OCI-LY7 (cell line): ENCODE measurements at regions not wholly inside any gene's neighbourhood (a gene's known extent, or its start where the extent isn't known, plus 50 kb on each side); places are given as distances from the start of the nearest gene placed in this dataset.

Experiments used
- BruUV-seq: library from RNA; stranded (reverse); fragments of 400-500 nt; replicated peaks from 2 replicates; lab custom pipeline; 2021; lab: Mats Ljungman, UMichigan
- CTCF ChIA-PET: fragments of 300-600 bp; sonication (Branson Sonifier 250); formaldehyde crosslinking; loops from one replicate; lab custom pipeline; 2022; ENCODE audit warnings: antibody characterized with exemption; ENCODE audit not compliant: unreplicated experiment; lab: Charles Lee
- POLR2A ChIA-PET: fragments of 300-600 bp; sonication (Branson Sonifier 250); formaldehyde crosslinking; loops from one replicate; lab custom pipeline; 2022; ENCODE audit warnings: antibody characterized with exemption; lab: Charles Lee
- DNase-seq: peaks from one replicate; pipeline ENCODE4 v3.0.0-alpha.2; 2015; ENCODE audit warnings: low spot score
- H2AFZ ChIP-seq: fragments of 200-600 bp; sonication (generic), shearing (Covaris generic); 2 replicates; pipeline ENCODE4 v1.6.1; 2014; ENCODE audit warnings: mild to moderate bottlenecking, antibody characterized with exemption, low read length, moderate library complexity
- H3K27ac ChIP-seq: fragments of 200-600 bp; sonication (generic); 2 replicates; pipeline ENCODE4 v1.5.1; 2014; ENCODE audit warnings: mixed run types, low read depth, mild to moderate bottlenecking, moderate library complexity, low read length, inconsistent platforms; ENCODE audit not compliant: poor library complexity, severe bottlenecking
- H3K36me3 ChIP-seq: fragments of 200-600 bp; sonication (generic); 2 replicates; pipeline ENCODE4 v1.6.1; 2014; ENCODE audit warnings: mild to moderate bottlenecking, antibody characterized with exemption, low read length, moderate library complexity, mixed read lengths; ENCODE audit not compliant: insufficient read depth
- H3K4me1 ChIP-seq: fragments of 200-600 bp; sonication (generic); 2 replicates; pipeline ENCODE4 v1.5.1; 2014; ENCODE audit warnings: mild to moderate bottlenecking, low read length; ENCODE audit not compliant: insufficient read depth, poor library complexity, severe bottlenecking
- H3K4me2 ChIP-seq: fragments of 200-600 bp; sonication (generic); 2 replicates; pipeline ENCODE4 v1.6.1; 2014; ENCODE audit warnings: mild to moderate bottlenecking, low read length
- H3K4me3 ChIP-seq: fragments of 200-600 bp; sonication (generic); 2 replicates; pipeline ENCODE4 v1.5.1; 2014; ENCODE audit warnings: mild to moderate bottlenecking, low read depth, low read length; ENCODE audit not compliant: poor library complexity, severe bottlenecking
- H3K79me2 ChIP-seq: fragments of 200-600 bp; sonication (generic); 2 replicates; pipeline ENCODE4 v1.6.1; 2016; ENCODE audit warnings: low read depth, mild to moderate bottlenecking, low read length, moderate library complexity, mixed read lengths; ENCODE audit not compliant: insufficient read depth
- H3K9me2 ChIP-seq: fragments of 200-600 bp; sonication (generic); 2 replicates; pipeline ENCODE4 v1.6.1; 2016; ENCODE audit warnings: mild to moderate bottlenecking, low read length, mixed read lengths; ENCODE audit not compliant: insufficient read depth
- H3K9me3 ChIP-seq: fragments of 200-600 bp; sonication (generic); 2 replicates; pipeline ENCODE4 v1.6.1; 2014; ENCODE audit warnings: mild to moderate bottlenecking, mixed run types, low read length, mixed read lengths
- H4K20me1 ChIP-seq: fragments of 200-600 bp; sonication (generic); 2 replicates; pipeline ENCODE4 v1.6.1; 2014; ENCODE audit warnings: mild to moderate bottlenecking, antibody characterized with exemption, low read length, moderate library complexity, mixed read lengths; ENCODE audit not compliant: insufficient read depth
- CTCF ChIP-seq: fragments of 200-600 bp; sonication (generic); conservative IDR thresholded peaks from 2 replicates; pipeline ENCODE4 v1.5.1; 2014; ENCODE audit warnings: mild to moderate bottlenecking, antibody characterized with exemption, low read length, moderate library complexity, mixed read lengths
- EZH2phosphoT487 ChIP-seq: fragments of 200-600 bp; sonication (generic); IDR thresholded peaks from 2 replicates; pipeline ENCODE4 v1.6.1; 2018; ENCODE audit warnings: low read depth, borderline replicate concordance, mild to moderate bottlenecking, mixed run types, antibody characterized with exemption, low read length, moderate library complexity, mixed read lengths
- intact Hi-C: fragments of 100-400 bp; cut with micrococcal nuclease; formaldehyde crosslinking; loops from one replicate; pipeline ENCODE4 v1.10.0; 2022; ENCODE audit not compliant: unreplicated experiment

- no peak overlapping the region for H3K4me3 ChIP-seq
- H2AFZ ChIP-seq, result no peak overlapping the region
- no peaks in the 10 kb centered on the region for H3K4me1 ChIP-seq
- peaks cover 4% of the 10 kb centered on the region; the same call in 1 of the 2 replicates for H3K9me3 ChIP-seq
- intact Hi-C loops, result no loop called here
- ChIA-PET CTCF (no interaction called here), POLR2A (interaction anchor here (0.7 kb wide), 1 partner anchor 399 kb away, joined by 3 read pairs; no protein-coding TSS in a partner anchor)
- no peak for DNase-seq
- H3K36me3 ChIP-seq, result no peaks in the 10 kb centered on the region
- no peak overlapping the region for H3K27ac ChIP-seq
- H3K4me2 ChIP-seq, result no peak overlapping the region
- H3K9me2 ChIP-seq, result no peaks in the 10 kb centered on the region
- TF ChIP-seq EZH2phosphoT487 (no peak), CTCF (no peak)
- no TSS peak for BruUV-seq
- H3K79me2 ChIP-seq, result no peaks in the 10 kb centered on the region
- H4K20me1 ChIP-seq, result no peaks in the 10 kb centered on the region
These were observed 1075.0 kb downstream of the CDH9 start for GRCh38 chr5:25963251-25964008.

GRCh38 chr5:25955337-25955736 is 1083.0 kb downstream of the CDH9 start:
- Histone ChIP-seq H3K4me3 (no peak overlapping the region), H3K9me2 (no peaks in the 10 kb centered on the region), H3K79me2 (no peaks in the 10 kb centered on the region), H2AFZ (no peak overlapping the region), H3K4me1 (peaks cover 4% of the 10 kb centered on the region), H4K20me1 (no peaks in the 10 kb centered on the region), H3K4me2 (peak overlapping the region; percentile 36; the same call in 1 of the 2 replicates), H3K36me3 (no peaks in the 10 kb centered on the region), H3K27ac (no peak overlapping the region), H3K9me3 (peaks cover 4% of the 10 kb centered on the region; the same call in 1 of the 2 replicates)
- no TSS peak for BruUV-seq
- ChIA-PET CTCF (no interaction called here), POLR2A (interaction anchor here (0.7 to 1.6 kb wide), 4 partner anchors 15 to 40 kb away, joined by 3 to 4 read pairs (median 3); no protein-coding TSS in a partner anchor)
- TF ChIP-seq CTCF (no peak), EZH2phosphoT487 (no peak)
- peak; percentile 19 for DNase-seq
- intact Hi-C loops, result no loop called here

- Histone ChIP-seq H3K9me3 (no peaks in the 10 kb centered on the region), H4K20me1 (no peaks in the 10 kb centered on the region), H2AFZ (no peak overlapping the region), H3K79me2 (no peaks in the 10 kb centered on the region), H3K9me2 (no peaks in the 10 kb centered on the region), H3K36me3 (no peaks in the 10 kb centered on the region), H3K4me2 (no peak overlapping the region), H3K27ac (no peak overlapping the region), H3K4me1 (peaks cover 4% of the 10 kb centered on the region), H3K4me3 (no peak overlapping the region)
- TF ChIP-seq CTCF (no peak), EZH2phosphoT487 (no peak)
- DNase-seq, result no peak
- no TSS peak for BruUV-seq
- intact Hi-C loops, result no loop called here
- POLR2A ChIA-PET, result interaction anchor here (0.6 kb wide), 1 partner anchor 14 kb away, joined by 3 read pairs; no protein-coding TSS in a partner anchor
- CTCF ChIA-PET, result no interaction called here
These were observed 1087.7 kb downstream of the CDH9 start for GRCh38 chr5:25950681-25951080.
